ENCODE measurements at regions not wholly inside any gene's neighbourhood (a gene's known extent, or its start where the extent isn't known, plus 50 kb on each side); places are given as distances from the start of the nearest gene placed in this dataset.

GRCh38 chr12:128168273-128168672, 98.7 kb upstream of the TMEM132C start:
- no peak overlapping the region for H3K4me3 ChIP-seq (ENCODE audit: low read length)
- TF ChIP-seq CTCF (conservative IDR thresholded peaks at IDR 0.05; ENCODE audit: low read length), result no peak
- no peak for DNase-seq (ENCODE audit: low read depth)

DNA sequence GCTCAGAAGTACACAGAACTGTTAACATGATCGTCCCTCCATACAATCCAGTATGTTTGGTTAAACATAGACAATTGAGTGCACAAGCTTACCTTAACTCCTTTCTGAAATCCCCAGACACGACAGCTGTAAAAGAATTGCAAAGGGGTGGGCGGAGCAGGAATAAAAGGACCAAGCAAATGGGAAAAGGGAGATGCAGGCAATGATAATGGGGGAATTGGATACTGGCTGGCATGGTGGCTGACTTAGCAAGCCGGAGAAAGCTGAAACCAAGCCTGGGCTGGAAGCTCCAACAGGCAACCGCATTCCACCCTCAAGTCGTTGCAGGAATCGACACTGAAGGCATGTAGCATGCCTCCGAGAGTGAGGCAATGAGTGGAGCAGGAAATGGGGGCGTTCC, 96.8 kb upstream of the TMEM132C start:
- no peak overlapping the region for H3K4me3 ChIP-seq (ENCODE audit: low read length)
- no peak for TF ChIP-seq CTCF (conservative IDR thresholded peaks at IDR 0.05; ENCODE audit: low read length)
- DNase-seq (ENCODE audit: low read depth), result no peak

DNA sequence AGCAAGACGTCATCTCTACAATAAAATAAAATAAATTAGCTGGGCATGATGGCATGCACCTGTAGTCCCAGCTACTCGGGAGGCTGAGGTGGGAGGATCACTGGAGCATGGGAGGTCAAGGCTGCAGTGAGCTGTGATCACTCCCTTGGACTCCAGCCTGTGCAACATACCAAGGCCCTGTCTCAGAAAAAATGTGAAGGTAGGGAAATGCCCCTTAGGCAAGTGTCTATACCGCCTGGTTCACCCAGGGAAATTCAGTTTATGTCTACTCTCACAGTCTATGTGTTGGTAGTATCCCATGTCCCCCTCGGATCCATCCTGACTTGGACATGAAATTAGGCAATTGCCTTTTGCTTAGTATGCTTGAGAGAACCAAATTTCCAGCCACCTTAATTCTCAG, 88.4 kb upstream of the TMEM132C start:
- DNase-seq (ENCODE audit: low read depth), result no peak
- TF ChIP-seq CTCF (conservative IDR thresholded peaks at IDR 0.05; ENCODE audit: low read length), result no peak
- H3K4me3 ChIP-seq (ENCODE audit: low read length), result no peak overlapping the region

GRCh38 chr12:128178966-128179365, 88.0 kb upstream of the TMEM132C start:
- H3K4me3 ChIP-seq (ENCODE audit: low read length), result no peak overlapping the region
- TF ChIP-seq CTCF (conservative IDR thresholded peaks at IDR 0.05; ENCODE audit: low read length), result no peak
- DNase-seq (ENCODE audit: low read depth), result no peak

DNA sequence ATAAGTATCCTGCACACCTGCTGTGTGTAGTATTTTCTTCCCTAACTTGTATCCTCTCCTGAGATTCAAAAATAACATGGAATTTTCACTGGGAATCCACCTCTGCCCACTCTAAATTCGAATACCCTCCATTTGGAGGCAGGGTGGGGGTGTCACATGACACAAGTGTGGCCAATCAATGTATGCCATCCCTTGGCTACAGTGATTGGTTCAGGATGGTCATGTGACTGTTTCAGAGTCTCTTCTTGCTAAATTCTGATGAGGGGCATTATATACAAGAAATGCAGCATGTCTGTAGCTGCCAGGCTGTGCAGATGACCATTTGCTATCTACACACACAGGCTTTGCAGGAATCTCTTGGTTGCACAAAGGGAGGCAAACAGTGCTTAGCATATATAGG, 86.8 kb upstream of the TMEM132C start:
- H3K4me3 ChIP-seq (ENCODE audit: low read length), result no peak overlapping the region
- DNase-seq (ENCODE audit: low read depth), result no peak
- TF ChIP-seq CTCF (conservative IDR thresholded peaks at IDR 0.05; ENCODE audit: low read length), result no peak

DNA sequence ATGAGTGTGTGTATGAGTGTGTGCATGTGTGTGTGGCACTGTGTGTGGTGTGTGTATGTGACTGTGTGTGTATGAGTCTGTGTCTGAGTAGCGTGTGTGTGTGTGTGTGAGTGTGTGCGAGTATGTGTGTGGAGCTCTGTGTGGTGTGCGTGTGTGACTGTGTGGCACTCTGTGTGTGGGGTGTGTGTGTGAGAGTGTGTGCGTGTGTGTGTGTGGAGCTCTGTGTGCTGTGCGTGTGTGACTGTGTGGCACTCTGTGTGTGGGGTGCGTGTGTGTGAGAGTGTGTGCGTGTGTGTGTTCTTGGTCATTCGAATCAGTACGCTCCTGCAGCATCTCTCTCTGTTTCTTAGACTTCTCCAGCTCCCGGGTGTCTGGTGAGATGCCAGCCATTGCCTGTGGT, 76.9 kb upstream of the TMEM132C start:
- TF ChIP-seq CTCF (conservative IDR thresholded peaks at IDR 0.05; ENCODE audit: low read length), result no peak
- H3K4me3 ChIP-seq (ENCODE audit: low read length), result no peak overlapping the region
- no peak for DNase-seq (ENCODE audit: low read depth)

GRCh38 chr12:128190614-128191013, 76.4 kb upstream of the TMEM132C start:
- TF ChIP-seq CTCF (conservative IDR thresholded peaks at IDR 0.05; ENCODE audit: low read length), result no peak
- no peak overlapping the region for H3K4me3 ChIP-seq (ENCODE audit: low read length)
- DNase-seq (ENCODE audit: low read depth), result no peak

Data from AG10803 (cell line).